HG03354 (cell line): ENCODE measurements at regions not wholly inside any gene's neighbourhood (a gene's known extent, or its start where the extent isn't known, plus 50 kb on each side); places are given as distances from the start of the nearest gene placed in this dataset.

Experiments used
- ATAC-seq: cut with Tn5 transposase; IDR thresholded peaks from one replicate; pipeline ENCODE4 v1.9.1; 2021; ENCODE audit warnings: mild to moderate bottlenecking; ENCODE audit not compliant: unreplicated experiment, poor library complexity, severe bottlenecking

DNA sequence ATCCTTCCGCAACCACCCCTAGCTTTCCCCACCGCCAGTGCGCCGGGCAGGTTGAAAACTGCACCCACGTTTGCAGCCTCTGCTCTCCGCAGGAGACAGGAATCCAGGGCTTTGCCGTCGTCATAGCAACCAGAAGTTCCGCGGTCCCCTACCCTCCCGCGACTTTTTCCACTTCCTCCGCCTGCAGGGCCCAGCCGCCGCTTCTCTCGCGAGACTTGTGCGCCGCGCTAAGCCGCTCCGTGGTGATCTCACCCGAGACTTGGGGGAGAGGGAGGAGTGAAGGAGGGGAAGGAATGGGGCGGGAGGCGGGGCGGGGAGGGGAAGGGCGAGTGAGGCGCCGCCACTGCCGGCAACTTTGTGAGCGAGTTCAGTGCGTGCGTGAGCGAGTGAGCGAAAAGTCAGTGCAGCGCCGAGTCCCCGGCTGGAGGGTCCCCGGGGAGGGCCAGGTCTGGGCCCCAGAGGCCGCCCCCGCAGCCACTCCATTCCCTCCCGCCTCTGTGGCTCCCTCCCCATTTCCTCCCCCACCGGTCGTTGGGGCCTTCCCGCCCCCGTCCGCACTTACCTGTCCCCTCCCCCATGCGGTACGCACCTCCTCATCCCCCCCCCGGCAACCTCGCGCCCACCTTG is 413.0 kb downstream of the PCNX1 start, which contains the start of gene SIPA1L1:
SIPA1L1 (plus strand) TSS at position 370 of the 627 bp plus-strand sequence.
- peak; percentile 81 for ATAC-seq

DNA sequence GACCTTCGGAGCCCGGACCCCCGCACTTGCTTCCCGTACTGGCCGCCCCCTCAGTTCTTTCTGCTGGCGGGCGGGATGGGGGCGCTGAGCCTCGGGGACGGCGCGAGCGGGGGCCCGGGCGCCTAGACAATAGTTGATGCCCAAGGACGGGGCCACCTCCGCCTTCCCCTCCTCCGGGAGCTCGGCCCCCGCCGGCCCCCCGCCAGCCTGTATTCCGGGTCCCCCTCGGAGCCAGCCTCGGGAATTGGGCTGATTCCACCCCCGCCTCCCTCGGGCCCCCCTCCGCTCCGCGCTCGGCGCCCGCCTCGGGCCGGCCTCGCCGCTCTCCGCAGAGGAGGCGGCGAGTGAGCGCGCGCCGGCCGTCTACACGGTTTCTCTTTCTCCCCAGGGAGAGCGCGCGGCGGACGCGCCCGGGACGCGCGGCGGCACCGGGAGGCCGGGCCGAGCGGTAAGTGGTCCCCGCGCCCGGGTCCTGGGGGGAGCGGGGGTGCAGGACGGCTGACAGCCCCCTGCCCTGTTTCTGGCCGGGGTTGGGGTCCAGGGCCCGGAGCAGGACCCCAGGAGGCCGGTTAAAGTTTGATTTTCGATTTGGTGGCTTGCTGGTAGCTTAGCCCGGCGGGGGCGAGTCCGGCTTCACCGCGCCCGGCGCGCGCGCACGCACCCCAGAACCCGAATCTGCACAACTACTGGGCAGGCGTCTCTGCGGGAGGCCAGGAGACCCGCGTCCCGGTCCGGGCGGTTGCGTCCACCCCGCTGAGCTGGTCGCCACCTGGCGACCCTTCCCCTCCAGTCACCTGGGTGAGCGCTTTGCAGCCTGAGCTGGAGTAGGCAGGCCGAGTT is 413.7 kb downstream of the PCNX1 start:
- ATAC-seq, result peak; percentile 34

DNA sequence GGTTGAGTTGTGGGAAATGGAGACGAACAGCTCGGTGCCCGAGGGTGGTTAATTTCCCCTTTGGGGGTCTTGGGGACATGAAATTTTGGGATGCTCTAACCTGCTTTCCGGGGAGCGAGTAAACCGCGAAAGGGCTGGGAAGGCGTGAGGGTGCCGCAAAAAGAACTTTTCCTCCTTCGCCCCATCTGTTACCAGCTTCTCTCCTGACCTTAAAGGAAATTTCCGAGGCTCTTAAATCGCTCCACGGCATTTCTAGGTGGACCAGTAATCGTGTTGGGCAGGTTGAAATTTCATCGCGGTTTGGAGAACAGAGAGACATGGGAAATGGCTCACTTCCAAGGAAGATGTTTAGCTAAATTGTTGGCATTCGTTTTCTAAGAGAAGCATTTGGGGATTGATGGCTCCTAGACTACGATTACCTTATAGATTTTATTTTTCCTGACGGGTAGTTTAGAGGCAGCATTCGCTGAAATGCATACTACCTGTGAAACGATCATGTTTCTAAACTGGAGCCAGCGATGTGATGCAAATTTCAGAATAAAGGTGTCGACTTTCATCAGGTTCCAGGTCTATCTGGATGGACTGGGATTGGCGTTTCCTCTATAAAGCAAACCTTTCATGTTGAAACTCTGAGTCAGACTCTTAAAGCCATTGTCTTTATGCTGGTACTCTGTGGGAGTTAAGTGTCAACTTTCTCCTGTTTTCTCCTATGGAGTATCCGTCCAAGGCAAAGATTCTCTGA is 414.5 kb downstream of the PCNX1 start:
- no peak for ATAC-seq

DNA sequence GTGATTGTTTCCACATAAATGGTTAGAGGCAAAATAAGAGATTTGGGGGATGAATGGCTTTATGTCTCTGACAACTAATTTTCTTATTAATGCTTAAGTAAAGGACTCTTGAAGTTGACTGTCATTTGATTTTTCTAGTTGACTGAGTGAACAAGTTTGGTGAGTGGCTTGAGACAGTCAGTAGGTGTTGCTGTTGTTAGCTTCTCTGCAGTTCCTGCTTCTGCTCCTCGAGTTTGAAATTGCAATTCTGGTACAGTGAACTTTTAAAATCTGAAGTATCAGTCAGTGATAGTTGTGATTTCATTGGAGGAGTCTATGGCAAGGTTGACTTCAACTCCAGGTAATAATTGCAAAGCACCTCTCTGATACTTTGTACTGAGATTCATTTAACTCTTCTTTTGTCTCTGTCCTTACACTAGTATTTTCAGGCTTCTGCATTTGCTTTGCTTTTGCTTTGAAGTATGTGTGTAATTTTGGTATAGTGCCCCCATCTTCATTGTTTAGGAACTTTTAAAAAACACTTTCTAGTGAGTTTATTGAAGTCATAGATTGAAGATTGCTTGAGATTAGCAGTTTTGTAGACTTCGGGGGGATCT is 415.5 kb downstream of the PCNX1 start:
- no peak for ATAC-seq

DNA sequence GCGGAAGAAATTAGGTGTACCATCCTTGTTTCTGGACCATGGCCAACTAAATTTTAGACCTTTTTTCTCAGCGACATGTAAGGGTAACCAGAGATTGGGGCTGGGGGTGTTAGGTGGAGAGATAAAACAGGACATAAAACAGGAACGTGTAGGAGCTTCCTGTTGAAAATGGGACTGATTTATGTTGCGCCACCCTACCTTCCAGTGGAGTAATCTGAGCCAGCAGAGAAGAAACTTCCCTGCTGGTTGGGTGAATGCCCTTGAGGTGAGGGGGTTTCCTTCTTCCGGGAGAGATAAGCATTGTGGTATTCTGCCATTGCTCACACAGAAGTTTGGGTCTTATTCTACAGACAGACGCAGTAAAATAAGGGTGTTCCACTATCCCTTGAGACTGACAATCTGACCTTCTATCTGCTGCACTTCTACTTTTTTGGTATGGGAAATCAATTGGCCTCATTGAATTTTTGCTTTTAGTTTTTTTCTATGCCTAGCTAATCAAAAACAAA is 417.6 kb downstream of the PCNX1 start:
- ATAC-seq, result no peak

DNA sequence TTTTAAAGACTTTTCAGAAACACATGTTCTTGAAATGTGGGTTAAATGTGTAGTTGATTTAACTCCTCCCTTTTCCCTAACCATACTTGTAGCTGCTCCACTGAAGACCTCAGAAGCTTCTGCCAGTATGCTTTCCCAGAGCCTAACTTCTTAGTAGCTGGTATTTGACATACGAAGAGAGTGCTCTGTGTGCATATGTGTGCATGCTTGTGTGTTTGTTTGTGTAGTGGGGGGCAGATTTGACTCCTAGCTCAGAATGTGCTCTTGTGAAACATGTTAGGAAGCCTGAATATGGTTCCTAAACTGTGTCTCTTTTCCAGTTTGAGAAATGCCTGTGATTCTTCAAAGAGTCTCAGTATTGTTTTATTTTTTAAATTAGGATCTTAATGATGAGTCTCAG is 420.4 kb downstream of the PCNX1 start:
- no peak for ATAC-seq

DNA sequence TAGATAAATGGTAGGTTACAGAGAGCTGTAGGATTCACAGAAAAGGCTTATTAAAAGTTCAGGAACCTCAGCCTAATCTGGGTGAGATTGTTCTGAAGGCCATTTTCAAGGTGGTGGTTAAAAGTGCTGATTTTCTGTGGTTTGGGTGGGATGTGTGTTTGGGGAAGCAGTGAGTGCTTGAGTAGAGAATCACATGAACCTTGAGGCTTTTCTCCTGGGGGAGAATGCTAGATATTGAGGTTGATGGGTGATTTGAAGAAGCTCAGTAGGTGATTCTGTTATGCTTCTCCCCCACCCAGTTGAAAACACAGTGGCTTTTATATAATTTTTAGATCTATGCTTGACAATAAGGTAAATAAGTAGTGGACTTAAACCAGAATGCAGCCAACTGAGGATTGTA is 420.9 kb downstream of the PCNX1 start:
- no peak for ATAC-seq

DNA sequence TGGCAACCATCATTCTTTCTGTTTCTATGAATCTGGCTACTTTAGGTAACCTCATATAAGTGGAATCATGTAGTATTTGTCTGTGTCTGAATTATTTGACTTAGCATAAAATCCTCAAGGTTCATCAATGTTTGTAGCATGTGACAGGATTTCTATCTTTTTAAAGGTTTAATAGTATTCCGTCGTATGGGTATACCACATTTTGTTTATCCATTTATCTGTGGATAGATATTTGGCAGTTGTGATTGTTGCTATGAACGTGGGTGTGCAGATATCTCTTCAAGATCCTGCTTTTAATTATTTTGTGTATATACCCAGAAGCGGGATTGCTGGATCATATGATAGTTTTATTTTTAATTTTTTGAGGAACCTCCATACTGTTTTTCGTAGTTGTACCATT is 421.7 kb downstream of the PCNX1 start:
- ATAC-seq, result no peak

DNA sequence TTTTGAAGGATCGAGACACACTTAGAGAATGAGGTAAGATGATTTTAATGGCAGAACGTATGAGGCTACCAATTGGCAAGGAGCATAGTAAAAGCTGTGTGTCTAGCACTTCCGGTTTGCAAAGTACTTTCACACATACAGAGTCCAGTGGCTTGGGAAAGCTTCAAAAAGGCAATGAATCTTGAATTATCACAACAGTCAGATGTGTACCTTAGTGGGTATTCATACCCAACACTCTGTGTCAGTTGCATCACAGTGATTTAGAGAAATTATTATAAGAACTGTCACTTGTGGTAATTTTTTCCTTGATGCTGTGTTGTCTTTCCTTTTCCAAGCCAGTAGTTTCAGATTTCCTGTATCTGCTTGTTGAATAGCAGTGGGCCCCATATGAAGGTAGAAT is 424.1 kb downstream of the PCNX1 start:
- no peak for ATAC-seq

DNA sequence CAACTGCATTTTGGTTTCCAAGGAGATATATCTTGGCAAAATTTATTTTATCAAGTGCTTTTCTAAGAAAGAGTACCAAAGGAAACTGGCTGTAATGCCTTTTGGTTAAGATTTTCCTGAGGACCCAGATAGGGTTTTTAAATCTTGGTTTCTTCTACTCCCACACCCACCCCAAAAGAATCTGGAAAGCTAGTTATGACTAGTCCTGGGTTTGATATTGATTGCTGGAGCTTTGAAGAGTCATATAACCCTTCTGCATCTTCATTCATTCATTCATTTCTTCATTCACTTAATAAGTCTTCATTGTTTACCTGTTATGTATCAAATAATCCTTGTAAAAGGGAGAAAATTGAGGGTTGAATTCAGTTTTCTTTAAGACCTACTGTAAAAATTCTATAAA is 425.2 kb downstream of the PCNX1 start:
- ATAC-seq, result no peak

DNA sequence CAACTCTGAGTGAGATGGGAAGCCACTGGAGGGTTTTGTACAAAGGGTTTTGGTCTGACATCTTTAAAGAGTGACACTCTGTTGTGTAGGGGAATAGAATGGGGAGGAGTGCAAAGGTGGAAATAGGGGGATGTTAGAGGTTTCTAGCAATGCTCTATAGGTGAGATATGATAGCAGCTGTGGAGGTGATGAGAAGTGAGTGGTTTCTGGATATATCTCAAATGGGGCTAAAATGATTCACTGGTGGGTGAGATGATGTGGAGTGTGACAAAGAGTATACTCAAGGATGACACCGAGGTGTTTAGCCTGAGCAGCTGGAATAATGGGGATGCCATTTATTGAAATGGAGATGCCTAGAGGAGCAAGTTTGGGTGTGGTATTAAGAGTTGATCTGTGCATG is 426.4 kb downstream of the PCNX1 start:
- no peak for ATAC-seq

DNA sequence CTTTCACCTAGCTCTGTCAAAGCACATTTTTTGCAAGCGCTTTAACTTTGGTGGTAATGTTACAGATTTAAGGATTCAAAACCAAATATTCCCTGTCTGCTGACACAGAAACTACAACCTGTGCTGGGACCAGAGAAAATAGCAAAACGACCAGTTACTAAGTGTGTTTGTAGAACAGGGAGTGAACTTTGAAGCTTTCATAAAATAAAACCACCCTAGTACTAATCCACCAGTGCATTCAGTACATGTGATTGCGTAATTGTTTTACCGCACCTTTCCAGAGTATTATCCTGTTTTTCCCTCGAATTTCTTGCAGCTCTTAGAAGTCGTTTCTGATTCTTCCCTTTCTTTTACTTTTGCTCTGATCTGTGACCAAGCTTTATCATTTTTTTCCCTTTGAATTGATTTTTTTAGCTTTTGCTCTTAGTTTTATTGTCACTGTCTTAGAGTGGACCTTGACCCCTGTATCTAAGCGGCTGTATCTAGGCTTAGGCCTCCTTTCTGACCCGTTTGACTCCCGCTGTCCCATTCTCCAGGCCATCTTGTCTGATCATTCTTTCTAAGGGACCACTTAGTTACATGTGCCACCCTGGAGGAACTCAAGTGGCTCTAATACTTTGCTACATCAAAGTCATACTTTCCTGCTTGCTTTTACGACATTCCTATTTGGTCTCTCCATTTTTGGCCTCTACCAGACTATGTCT is 429.4 kb downstream of the PCNX1 start:
- ATAC-seq, result no peak

DNA sequence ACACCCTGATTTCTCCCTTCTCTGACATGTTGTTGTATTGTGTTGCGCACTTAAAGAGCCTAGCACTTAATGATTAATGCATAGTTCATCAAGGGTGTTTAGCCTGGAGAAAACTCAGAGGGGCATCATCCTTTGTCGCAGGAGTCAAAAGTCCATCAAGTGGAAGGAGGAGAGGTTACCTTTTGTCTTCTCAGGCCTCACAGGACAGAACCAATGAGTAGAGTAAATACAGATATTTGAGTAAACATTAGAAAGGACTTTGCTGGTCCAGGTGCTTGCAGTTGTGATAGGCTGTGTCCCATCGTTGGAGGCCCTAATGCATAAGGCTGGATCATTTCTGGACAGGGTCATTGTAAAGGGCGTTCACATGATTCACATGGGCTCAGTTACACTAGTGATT is 430.9 kb downstream of the PCNX1 start:
- ATAC-seq, result no peak

DNA sequence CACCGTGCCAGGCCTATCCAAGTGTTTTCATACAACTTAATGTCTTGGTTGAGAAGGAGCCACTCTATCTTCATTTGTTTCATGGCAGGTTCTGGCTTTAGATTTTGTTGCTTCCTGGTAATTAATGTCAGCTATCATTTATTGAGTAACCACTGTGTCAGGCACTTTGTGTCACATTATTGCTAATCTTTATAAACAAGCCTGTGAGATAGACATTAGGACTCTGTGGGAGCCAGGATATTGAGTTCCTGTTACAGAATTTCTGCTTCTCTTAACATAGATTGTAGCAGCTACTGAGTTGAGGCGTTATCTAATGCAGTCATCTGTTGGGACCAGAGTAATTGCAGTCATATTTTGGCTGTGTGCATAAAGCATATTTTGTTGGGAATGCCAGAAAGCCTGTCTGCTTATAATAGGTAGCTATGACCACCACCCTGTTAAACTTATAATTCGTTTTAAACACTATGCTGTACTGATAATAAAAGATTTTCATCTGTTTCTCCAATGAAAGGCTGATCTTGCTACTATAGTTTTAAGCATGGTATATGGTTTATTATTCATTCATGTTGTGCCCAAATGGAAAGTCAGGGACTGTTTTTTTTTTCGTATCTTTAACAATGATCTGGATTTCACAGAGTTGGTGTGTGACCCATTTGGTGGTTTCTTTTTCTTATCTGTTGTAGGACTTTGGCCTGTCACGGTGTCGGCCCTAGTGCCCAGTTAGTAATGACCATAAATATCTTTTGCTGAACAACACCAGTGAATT is 432.6 kb downstream of the PCNX1 start:
- no peak for ATAC-seq

DNA sequence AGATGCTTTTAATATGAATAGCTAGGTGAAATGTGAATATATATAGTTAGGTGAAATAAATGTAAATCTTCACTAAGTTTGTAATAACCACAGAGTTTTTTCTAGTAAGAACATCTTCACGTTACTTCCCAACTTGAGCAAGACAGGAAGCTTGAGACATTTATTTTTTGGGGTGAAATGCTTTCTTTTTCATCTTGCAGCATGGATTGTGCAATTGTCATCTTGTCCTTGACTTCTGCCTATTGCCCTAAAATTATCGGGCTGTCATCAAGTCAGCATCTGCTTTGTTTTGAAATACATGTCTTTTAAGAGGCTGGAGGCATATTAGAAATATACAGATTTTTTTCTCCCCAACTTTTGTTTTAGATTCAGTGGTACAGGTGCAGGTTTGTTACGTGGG is 433.9 kb downstream of the PCNX1 start:
- ATAC-seq, result no peak

DNA sequence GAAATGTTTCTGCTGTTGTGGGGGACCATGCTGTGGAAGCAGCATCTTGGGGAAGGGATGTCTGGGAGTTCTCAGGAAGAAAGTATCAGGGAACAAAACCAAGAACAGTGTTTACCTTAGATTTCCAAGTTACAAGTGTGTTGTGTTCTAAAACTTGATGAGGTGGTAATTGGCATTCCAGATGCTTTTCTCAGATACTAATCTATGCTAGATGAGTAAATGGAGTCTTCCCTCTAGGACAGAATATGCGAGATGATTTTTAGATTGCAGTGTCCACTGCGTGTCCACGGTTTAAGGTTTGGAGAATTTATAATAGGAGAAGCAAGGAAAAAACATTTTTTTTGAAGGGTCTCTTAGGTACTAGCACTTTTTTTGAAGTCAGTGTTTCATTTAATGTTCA is 436.5 kb downstream of the PCNX1 start:
- ATAC-seq, result no peak

DNA sequence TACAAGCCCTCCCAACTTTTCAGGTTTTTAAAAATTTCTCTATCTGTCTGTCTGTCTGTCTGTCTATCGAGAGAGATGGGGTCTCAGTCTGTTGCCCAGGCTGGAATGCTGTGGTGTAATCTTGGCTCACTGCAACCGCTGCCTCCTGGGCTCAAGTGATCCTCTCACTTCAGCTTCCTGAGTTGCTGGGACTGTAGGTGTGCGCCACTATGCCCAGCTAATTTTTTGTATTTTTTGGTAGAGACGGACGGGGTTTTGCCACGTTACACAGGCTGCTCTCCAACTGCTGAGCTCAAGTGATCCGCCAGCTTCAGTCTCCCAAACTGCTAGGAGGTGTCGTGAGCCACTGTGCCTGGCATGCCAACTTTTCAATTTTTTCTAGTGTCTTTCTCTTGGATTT is 437.2 kb downstream of the PCNX1 start:
- ATAC-seq, result no peak

DNA sequence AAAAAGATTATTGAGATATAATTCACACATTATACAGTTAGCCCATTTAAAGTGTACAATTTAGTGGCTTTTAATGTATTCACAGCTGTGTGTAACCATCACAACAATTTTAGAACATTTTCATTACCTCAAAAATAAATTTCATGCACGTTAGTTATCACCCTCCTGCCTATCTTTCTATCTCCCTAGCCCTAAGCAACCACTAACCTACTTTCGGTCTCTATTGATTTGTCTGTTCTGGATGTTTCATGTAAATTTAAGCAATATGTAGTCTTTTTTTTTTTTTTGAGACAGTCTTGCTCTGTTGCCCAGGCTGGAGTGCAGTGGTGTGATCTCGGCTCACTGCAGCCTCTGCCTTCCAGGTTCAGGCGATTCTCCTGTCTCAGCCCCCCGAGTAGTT is 439.4 kb downstream of the PCNX1 start:
- ATAC-seq, result no peak

DNA sequence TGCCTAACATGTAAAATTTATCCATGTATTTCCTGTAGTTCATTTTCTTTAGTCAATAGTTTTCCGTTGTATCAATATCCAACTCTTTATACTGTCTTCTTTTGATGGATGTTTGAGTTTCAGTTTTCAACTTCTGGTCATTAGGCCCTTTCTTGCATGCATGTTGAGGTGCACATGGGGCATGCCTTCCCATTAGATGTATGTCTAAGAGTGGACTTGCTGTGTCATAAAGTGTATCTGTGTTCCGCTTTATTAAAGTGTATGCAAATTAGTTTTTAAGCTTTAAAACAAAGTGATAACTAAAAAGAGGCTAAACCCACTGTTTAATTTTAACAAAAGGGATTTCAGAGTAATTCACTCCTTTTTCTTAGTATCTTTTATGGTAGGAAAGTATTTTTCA is 441.1 kb downstream of the PCNX1 start:
- ATAC-seq, result no peak
